ENCODE measurements at regions not wholly inside any gene's neighbourhood (a gene's known extent, or its start where the extent isn't known, plus 50 kb on each side); places are given as distances from the start of the nearest gene placed in this dataset.
"Not testable (repeated sequence)": the region's sequence is repeated elsewhere in the genome, so short reads cannot be mapped to it uniquely, and the experiment has no call there.

GRCh38 chrX:19198473-19198872 lies 76.2 kb upstream of the ADGRG2 start:
- Mint-ChIP-seq H3K36me3 (ENCODE audit: low read depth) (no peaks in the 10 kb centered on the region), H3K4me1 (no peaks in the 10 kb centered on the region), H3K27ac (no peak overlapping the region), H3K27me3 (peaks cover 15% of the 10 kb centered on the region), H3K4me3 (no peak overlapping the region), H3K9me3 (no peaks in the 10 kb centered on the region)
- no peak for ATAC-seq (replicated peaks)

- H3K4me1 Mint-ChIP-seq, result no peaks in the 10 kb centered on the region
- H3K27ac Mint-ChIP-seq, result no peak overlapping the region
- no peak for ATAC-seq (replicated peaks)
- H3K27me3 Mint-ChIP-seq, result peaks cover 7% of the 10 kb centered on the region
- no peaks in the 10 kb centered on the region for H3K9me3 Mint-ChIP-seq
- no peak overlapping the region for H3K4me3 Mint-ChIP-seq
- H3K36me3 Mint-ChIP-seq (ENCODE audit: low read depth), result no peaks in the 10 kb centered on the region
Observed at GRCh38 chrX:19202171-19202570, 79.9 kb upstream of the ADGRG2 start.

DNA sequence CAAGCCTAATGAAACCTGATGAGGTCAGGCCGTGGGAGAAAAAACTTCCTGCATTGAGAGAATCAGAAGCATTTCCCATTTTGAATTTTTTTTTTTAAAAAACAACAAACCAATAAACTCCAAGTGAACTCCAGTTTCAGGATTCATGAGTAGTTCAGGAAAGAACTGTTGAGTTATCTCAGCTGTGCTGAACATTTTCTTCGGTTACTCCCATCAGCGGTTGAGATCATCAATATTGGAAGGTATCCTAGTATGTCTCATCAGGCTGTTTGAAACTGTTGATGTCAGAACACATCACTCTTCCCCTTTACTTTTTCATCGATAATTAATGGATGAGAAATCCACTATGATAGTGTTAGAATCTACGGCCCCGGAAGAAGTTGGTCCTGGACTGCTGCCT lies 82.4 kb upstream of the ADGRG2 start:
- H3K9me3 Mint-ChIP-seq, result no peaks in the 10 kb centered on the region
- ATAC-seq (replicated peaks), result no peak
- H3K4me3 Mint-ChIP-seq, result no peak overlapping the region
- H3K27ac Mint-ChIP-seq, result no peak overlapping the region
- H3K4me1 Mint-ChIP-seq, result no peaks in the 10 kb centered on the region
- no peaks in the 10 kb centered on the region for H3K36me3 Mint-ChIP-seq (ENCODE audit: low read depth)
- H3K27me3 Mint-ChIP-seq, result peaks cover 7% of the 10 kb centered on the region

DNA sequence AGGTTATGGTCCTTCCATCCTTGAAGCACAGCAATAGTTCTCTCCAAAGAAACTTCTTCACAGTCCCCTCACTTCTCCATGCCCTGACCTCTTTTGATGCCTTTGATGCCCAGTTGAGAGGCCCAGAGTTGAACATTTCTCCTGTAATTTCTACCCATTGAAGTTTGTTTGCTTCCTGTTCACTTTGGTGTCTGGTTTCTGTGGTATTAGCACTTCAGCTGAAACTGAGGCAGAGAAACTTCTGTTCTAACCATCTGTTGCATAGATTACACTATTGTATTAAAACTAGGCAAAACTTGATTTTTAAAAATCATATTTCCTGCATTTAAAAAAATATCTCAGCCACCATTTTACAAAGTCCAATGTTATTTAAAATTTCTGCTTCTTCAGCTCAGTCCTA lies 89.8 kb upstream of the ADGRG2 start:
- Mint-ChIP-seq H3K36me3 (ENCODE audit: low read depth) (no peaks in the 10 kb centered on the region), H3K4me1 (no peaks in the 10 kb centered on the region), H3K27me3 (peaks cover 4% of the 10 kb centered on the region), H3K27ac (no peak overlapping the region), H3K4me3 (no peak overlapping the region), H3K9me3 (no peaks in the 10 kb centered on the region)
- no peak for ATAC-seq (replicated peaks)

DNA sequence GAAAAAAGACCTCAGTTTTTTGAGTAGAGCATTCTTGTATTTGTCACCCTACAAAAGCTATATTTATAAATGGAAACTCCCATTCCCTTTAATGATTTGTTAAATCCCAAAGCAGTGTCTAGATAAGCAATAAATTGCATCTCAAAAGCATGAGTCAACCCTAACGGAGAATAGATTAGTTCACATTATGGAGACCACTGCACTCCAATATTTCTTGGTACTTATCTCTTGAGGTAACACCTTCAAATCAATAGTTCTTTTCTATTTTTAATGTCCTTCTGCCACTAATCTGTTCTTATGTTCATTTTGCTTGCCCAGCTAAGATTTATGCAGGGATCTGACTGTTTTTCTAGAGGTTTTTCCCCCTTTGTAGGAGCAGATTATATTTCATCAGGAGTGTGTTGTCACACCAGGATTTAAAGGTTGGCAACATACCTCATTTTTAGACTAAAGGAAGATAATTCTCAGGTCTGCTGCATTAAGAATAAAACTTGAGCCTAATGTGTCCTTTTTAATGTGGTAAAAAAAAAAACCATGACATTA lies 91.4 kb upstream of the ADGRG2 start:
- Mint-ChIP-seq H3K9me3 (no peaks in the 10 kb centered on the region), H3K4me1 (no peaks in the 10 kb centered on the region), H3K27ac (no peak overlapping the region), H3K36me3 (ENCODE audit: low read depth) (no peaks in the 10 kb centered on the region), H3K4me3 (no peak overlapping the region), H3K27me3 (peaks cover 4% of the 10 kb centered on the region)
- ATAC-seq (replicated peaks), result no peak

DNA sequence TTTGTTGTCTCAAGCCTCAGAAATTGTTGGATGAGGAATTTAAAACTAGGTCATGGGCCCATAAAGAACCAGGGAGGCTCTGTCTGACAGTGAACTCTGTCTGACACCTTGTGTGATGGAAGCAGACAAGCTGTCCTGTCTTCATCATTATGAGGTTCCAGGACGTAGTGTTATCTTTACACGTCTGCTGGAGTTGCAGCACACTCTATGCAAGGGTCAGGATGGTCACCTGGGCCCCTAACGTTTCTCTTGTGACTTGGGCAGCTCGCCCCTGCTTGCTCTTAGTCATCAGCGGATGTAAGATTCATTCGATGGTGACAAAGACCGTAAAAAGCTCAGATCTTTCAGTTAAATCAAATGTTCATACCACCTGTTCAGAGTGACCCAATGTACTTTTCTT lies 92.0 kb upstream of the ADGRG2 start:
- no peaks in the 10 kb centered on the region for H3K4me1 Mint-ChIP-seq
- ATAC-seq (replicated peaks), result no peak
- H3K36me3 Mint-ChIP-seq (ENCODE audit: low read depth), result no peaks in the 10 kb centered on the region
- peaks cover 4% of the 10 kb centered on the region for H3K27me3 Mint-ChIP-seq
- H3K4me3 Mint-ChIP-seq, result no peak overlapping the region
- H3K9me3 Mint-ChIP-seq, result no peaks in the 10 kb centered on the region
- H3K27ac Mint-ChIP-seq, result no peak overlapping the region

- H3K4me3 Mint-ChIP-seq, result no peak overlapping the region
Observed at GRCh38 chrX:19225909-19226308, 103.6 kb upstream of the ADGRG2 start.

DNA sequence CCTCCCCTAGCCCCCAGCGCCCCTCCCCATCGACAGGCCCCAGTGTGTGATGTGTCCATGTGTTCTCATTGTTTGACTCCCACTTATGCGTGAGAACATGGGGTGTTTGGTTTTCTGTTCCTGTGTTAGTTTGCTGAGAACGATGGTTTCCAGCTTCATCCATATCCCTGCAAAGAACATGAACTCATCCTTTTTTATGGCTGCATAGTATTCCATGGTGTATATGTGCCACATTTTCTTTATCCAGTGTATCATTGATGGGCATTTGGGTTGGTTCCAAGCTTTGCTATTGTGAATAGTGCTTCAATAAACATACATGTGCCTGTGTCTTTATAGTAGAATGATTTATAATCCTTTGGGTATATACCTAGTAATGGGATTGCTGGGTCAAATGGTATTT lies 107.6 kb upstream of the ADGRG2 start:
- not testable (repeated sequence) for H3K27me3 Mint-ChIP-seq; H3K9me3 Mint-ChIP-seq; H3K36me3 Mint-ChIP-seq (ENCODE audit: low read depth); H3K27ac Mint-ChIP-seq; H3K4me1 Mint-ChIP-seq; H3K4me3 Mint-ChIP-seq; ATAC-seq (replicated peaks)

More at GRCh38 chrX:19225909-19226308, 103.6 kb upstream of the ADGRG2 start:
- peaks cover 4% of the 10 kb centered on the region for H3K27me3 Mint-ChIP-seq
- H3K9me3 Mint-ChIP-seq, result no peaks in the 10 kb centered on the region
- no peaks in the 10 kb centered on the region for H3K36me3 Mint-ChIP-seq (ENCODE audit: low read depth)
- no peaks in the 10 kb centered on the region for H3K4me1 Mint-ChIP-seq
- ATAC-seq (replicated peaks), result no peak
- H3K27ac Mint-ChIP-seq, result no peak overlapping the region

- Mint-ChIP-seq H3K4me3 (no peak overlapping the region), H3K27me3 (peaks cover 4% of the 10 kb centered on the region), H3K9me3 (no peaks in the 10 kb centered on the region), H3K27ac (no peak overlapping the region), H3K36me3 (ENCODE audit: low read depth) (no peaks in the 10 kb centered on the region), H3K4me1 (no peaks in the 10 kb centered on the region)
- ATAC-seq (replicated peaks), result no peak
Observed at GRCh38 chrX:19237901-19238300, 105.8 kb upstream of the PDHA1 start.

GRCh38 chrX:19243431-19243830 lies 100.3 kb upstream of the PDHA1 start:
- no peaks in the 10 kb centered on the region for H3K4me1 Mint-ChIP-seq
- no peak overlapping the region for H3K4me3 Mint-ChIP-seq
- H3K27me3 Mint-ChIP-seq, result no peaks in the 10 kb centered on the region
- no peak for ATAC-seq (replicated peaks)
- no peak overlapping the region for H3K27ac Mint-ChIP-seq
- no peaks in the 10 kb centered on the region for H3K36me3 Mint-ChIP-seq (ENCODE audit: low read depth)
- H3K9me3 Mint-ChIP-seq, result peaks cover 10% of the 10 kb centered on the region

GRCh38 chrX:19244921-19245320 lies 98.8 kb upstream of the PDHA1 start:
- H3K36me3 Mint-ChIP-seq (ENCODE audit: low read depth), result not testable (repeated sequence)

DNA sequence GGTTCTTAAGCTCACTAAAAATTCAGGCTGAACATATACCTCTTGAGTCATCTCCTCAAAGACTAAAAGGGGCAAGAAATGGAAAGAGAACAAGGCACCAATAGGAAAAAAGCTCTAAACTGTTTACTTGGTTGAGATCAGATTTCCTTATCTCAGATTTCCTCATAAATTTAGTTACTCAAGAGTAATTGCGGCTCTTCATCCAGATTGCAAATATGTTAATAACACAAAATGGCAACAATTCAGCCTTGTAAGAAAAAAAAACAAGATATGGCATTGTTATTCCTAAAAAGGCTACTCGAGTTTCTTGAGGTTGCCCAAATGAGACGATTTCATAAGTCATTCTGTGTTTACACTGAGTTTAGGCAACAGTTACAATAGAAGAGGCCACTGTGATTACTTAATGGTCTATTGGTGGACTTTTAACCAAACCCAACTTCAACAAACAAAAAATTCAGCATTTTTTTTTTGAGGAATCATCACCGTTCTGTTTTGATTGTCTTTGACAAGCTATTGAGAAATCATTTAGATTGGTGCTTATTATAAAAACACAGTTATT lies 97.9 kb upstream of the PDHA1 start:
- H3K27me3 Mint-ChIP-seq, result peaks cover 6% of the 10 kb centered on the region
- no peaks in the 10 kb centered on the region for H3K36me3 Mint-ChIP-seq (ENCODE audit: low read depth)
- no peak for ATAC-seq (replicated peaks)
- H3K9me3 Mint-ChIP-seq, result peaks cover 17% of the 10 kb centered on the region
- no peak overlapping the region for H3K27ac Mint-ChIP-seq
- no peaks in the 10 kb centered on the region for H3K4me1 Mint-ChIP-seq
- no peak overlapping the region for H3K4me3 Mint-ChIP-seq

More at GRCh38 chrX:19244921-19245320, 98.8 kb upstream of the PDHA1 start:
- not testable (repeated sequence) for H3K4me1 Mint-ChIP-seq; ATAC-seq (replicated peaks); H3K27ac Mint-ChIP-seq; H3K27me3 Mint-ChIP-seq; H3K4me3 Mint-ChIP-seq
- H3K9me3 Mint-ChIP-seq, result peaks cover 17% of the 10 kb centered on the region

DNA sequence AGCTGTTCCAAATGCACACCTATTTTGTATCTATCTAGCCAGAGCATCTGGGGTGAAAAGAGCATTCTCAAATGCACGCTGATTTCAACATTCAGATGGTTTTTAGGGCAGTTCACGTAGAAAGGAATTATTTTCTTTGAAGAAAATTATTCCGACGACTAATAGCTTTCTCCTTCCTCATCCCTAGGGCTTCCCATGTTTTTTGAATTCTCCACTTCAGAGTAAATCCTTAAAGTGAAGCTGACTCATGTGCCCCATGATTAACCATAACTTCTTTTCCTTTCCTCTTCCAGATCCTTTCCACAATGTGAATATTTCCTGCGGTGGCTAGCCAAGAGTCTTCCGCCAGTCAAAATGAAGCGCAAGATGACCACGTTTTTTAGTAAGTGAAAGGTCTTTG lies 86.7 kb upstream of the PDHA1 start:
- H3K4me1 Mint-ChIP-seq, result no peaks in the 10 kb centered on the region
- no peak for ATAC-seq (replicated peaks)
- no peak overlapping the region for H3K4me3 Mint-ChIP-seq
- H3K36me3 Mint-ChIP-seq (ENCODE audit: low read depth), result no peaks in the 10 kb centered on the region
- no peaks in the 10 kb centered on the region for H3K9me3 Mint-ChIP-seq
- no peaks in the 10 kb centered on the region for H3K27me3 Mint-ChIP-seq
- H3K27ac Mint-ChIP-seq, result no peak overlapping the region

- H3K4me3 Mint-ChIP-seq; ATAC-seq (replicated peaks); H3K27ac Mint-ChIP-seq; H3K27me3 Mint-ChIP-seq; H3K9me3 Mint-ChIP-seq; H3K36me3 Mint-ChIP-seq (ENCODE audit: low read depth); H3K4me1 Mint-ChIP-seq: not testable (repeated sequence)
Observed at GRCh38 chrX:19261026-19261425, 82.7 kb upstream of the PDHA1 start.

DNA sequence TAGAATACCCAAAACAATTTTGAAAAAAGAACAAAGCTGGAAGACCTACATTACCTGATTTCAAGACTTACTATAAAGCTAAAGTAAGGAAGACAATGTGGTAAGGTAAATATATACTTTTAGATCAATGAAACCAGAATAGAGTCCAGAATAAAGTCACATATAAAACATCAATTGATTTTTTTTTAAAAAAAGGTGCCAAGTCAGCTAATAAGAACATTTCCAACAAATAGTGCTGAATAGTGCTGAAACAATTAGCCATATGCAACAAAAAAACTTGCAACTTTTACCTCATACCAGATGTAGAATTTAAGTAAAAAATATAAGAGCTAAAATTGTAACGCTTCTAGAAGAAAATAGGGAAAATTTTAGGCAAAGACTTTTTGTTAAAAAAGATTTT lies 73.0 kb upstream of the PDHA1 start:
- no peak overlapping the region for H3K4me3 Mint-ChIP-seq
- no peaks in the 10 kb centered on the region for H3K4me1 Mint-ChIP-seq
- H3K27me3 Mint-ChIP-seq, result no peaks in the 10 kb centered on the region
- ATAC-seq (replicated peaks), result no peak
- no peaks in the 10 kb centered on the region for H3K9me3 Mint-ChIP-seq
- no peak overlapping the region for H3K27ac Mint-ChIP-seq
- no peaks in the 10 kb centered on the region for H3K36me3 Mint-ChIP-seq (ENCODE audit: low read depth)

GRCh38 chrX:19272452-19272851 lies 71.3 kb upstream of the PDHA1 start:
- Mint-ChIP-seq H3K4me1 (no peaks in the 10 kb centered on the region), H3K27ac (no peak overlapping the region), H3K36me3 (ENCODE audit: low read depth) (no peaks in the 10 kb centered on the region), H3K4me3 (no peak overlapping the region), H3K9me3 (no peaks in the 10 kb centered on the region), H3K27me3 (no peaks in the 10 kb centered on the region)
- no peak for ATAC-seq (replicated peaks)
